ENCODE measurements at regions not wholly inside any gene's neighbourhood (a gene's known extent, or its start where the extent isn't known, plus 50 kb on each side); places are given as distances from the start of the nearest gene placed in this dataset.

DNA sequence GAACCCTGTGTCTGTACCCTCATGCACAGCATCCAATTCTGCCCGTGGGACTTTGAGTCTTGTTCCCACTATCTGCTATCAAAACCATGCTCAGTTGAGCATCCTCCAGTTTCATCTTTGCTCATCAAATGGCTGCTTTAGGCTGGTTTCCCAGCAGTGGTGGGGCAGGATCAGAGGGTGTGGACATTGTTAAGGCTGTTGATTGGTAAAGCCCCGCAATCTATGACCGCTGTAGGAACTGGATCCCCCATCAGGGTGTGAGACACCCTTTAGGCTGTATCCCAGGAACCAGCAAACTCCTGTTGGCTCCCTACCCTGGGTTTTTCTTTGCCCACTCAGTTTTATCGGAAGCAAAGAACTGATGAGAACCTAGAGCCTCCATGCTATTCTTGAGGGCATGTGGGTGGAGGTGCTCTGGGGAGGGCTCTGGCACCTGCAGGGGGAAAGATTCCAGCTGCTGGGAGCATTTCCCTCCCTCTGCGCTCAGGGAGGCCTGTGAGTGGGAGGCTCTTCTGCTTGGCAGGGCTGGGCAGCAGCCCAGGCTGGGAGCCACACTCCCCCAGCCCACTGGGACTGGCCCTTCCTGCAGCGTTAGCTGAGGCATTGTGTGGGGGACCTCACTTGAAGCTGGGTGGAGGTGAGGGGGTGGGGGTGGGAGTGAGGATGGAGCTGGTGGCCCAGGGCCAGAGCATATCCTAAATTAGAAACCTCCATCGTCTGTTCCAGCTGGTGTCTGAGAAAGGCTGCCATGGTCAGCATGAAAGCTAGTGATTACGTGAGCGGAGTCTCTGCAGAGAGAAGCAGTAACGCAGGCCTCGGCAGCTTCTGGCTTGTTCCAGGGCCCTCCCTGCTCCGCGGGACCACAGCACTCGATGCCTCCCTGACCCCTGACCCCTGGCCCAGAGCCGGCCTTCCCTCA lies 160.6 kb downstream of the IRF8 start:
- Mint-ChIP-seq H3K9me3 (ENCODE audit: unreplicated experiment) (no peaks in the 10 kb centered on the region), H3K4me1 (ENCODE audit: unreplicated experiment) (no peaks in the 10 kb centered on the region), H3K27me3 (ENCODE audit: unreplicated experiment) (peaks cover 44% of the 10 kb centered on the region), H3K36me3 (ENCODE audit: unreplicated experiment) (no peaks in the 10 kb centered on the region), H3K27ac (ENCODE audit: unreplicated experiment) (no peak overlapping the region), H3K4me3 (ENCODE audit: unreplicated experiment) (no peak overlapping the region)
- no peak for DNase-seq (ENCODE audit: extremely low spot score, unreplicated experiment)
- no peak for TF ChIP-seq CTCF (IDR thresholded peaks at IDR 0.05)

GRCh38 chr16:86060381-86061317 lies 161.7 kb downstream of the IRF8 start:
- Mint-ChIP-seq H3K36me3 (ENCODE audit: unreplicated experiment) (no peaks in the 10 kb centered on the region), H3K4me3 (ENCODE audit: unreplicated experiment) (no peak overlapping the region), H3K27ac (ENCODE audit: unreplicated experiment) (no peak overlapping the region), H3K9me3 (ENCODE audit: unreplicated experiment) (no peaks in the 10 kb centered on the region), H3K27me3 (ENCODE audit: unreplicated experiment) (peaks cover 38% of the 10 kb centered on the region), H3K4me1 (ENCODE audit: unreplicated experiment) (no peaks in the 10 kb centered on the region)
- DNase-seq (ENCODE audit: extremely low spot score, unreplicated experiment): no peak
- TF ChIP-seq CTCF (IDR thresholded peaks at IDR 0.05): no peak

DNA sequence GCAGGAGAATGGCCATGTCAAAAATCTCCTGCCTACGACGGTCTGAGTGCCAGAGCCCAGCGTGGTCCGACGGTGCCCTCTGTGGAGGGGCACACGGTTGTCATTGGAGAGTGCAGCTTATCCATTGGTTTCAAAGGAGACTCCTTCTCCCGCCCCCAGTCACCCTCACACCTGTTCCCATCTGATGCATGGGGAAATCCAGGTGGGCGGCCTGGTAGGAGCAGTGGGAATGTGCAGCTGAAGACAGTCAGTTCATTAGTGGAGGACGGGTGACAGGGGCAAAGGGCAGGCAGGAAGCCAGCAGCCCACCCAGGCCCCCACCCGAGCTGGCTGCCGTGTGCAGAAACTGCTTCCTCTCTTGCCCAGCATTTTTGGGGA lies 162.3 kb downstream of the IRF8 start:
- H3K27ac Mint-ChIP-seq (ENCODE audit: unreplicated experiment): no peak overlapping the region
- H3K9me3 Mint-ChIP-seq (ENCODE audit: unreplicated experiment): no peaks in the 10 kb centered on the region
- H3K27me3 Mint-ChIP-seq (ENCODE audit: unreplicated experiment): peaks cover 41% of the 10 kb centered on the region
- no peaks in the 10 kb centered on the region for H3K36me3 Mint-ChIP-seq (ENCODE audit: unreplicated experiment)
- no peak for TF ChIP-seq CTCF (IDR thresholded peaks at IDR 0.05)
- no peak for DNase-seq (ENCODE audit: extremely low spot score, unreplicated experiment)
- no peak overlapping the region for H3K4me3 Mint-ChIP-seq (ENCODE audit: unreplicated experiment)
- no peaks in the 10 kb centered on the region for H3K4me1 Mint-ChIP-seq (ENCODE audit: unreplicated experiment)

- no peak for TF ChIP-seq CTCF (IDR thresholded peaks at IDR 0.05)
- Mint-ChIP-seq H3K4me3 (ENCODE audit: unreplicated experiment) (no peak overlapping the region), H3K27me3 (ENCODE audit: unreplicated experiment) (peaks cover 41% of the 10 kb centered on the region), H3K4me1 (ENCODE audit: unreplicated experiment) (no peaks in the 10 kb centered on the region), H3K9me3 (ENCODE audit: unreplicated experiment) (no peaks in the 10 kb centered on the region), H3K27ac (ENCODE audit: unreplicated experiment) (no peak overlapping the region), H3K36me3 (ENCODE audit: unreplicated experiment) (no peaks in the 10 kb centered on the region)
- DNase-seq (ENCODE audit: extremely low spot score, unreplicated experiment): no peak
Measured at GRCh38 chr16:86061721-86062120, 162.8 kb downstream of the IRF8 start.
